K562 (cell line): ENCODE measurements at regions not wholly inside any gene's neighbourhood (a gene's known extent, or its start where the extent isn't known, plus 50 kb on each side); places are given as distances from the start of the nearest gene placed in this dataset.

Experiments
- ATAC-seq: fragments of 200-7000 bp; cut with Tn5 transposase; 3 replicates; pipeline ENCODE4 v1.9.1; 2020; ENCODE audit warnings: moderate library complexity
- BruUV-seq: library from RNA; stranded (reverse); fragments of 400-500 nt; replicated peaks from 2 replicates; lab custom pipeline; 2021; lab: Mats Ljungman, UMichigan
- CTCF ChIA-PET: fragments of 300-600 bp; formaldehyde crosslinking; extraction: SDS; loops from one replicate; lab custom pipeline; 2021; ENCODE audit warnings: low intra/inter-chr PET ratio; lab: Yijun Ruan, JAX
- POLR2A ChIA-PET: fragments of 300-600, 350-650 bp; sonication (Branson Sonifier 250); formaldehyde crosslinking; extraction: SDS; loops from one replicate; lab custom pipeline; 2021; ENCODE audit warnings: antibody characterized with exemption, inconsistent platforms; lab: Yijun Ruan, JAX
- DNase-seq, 4 experiments: peaks; one replicate each; pipeline versions ENCODE4 v3.0.0 to v3.0.0-alpha.2; 2011 to 2018; ENCODE audit warnings: low spot score in 3 of 4, mixed read lengths in 3 of 4; ENCODE audit errors: extremely low read depth in 1 of 4
- FAIRE-seq: peaks from 2 replicates; lab custom pipeline; 2011; peaks lifted over from hg19 to GRCh38; lab: Jason Lieb, UNC
- H2AFZ ChIP-seq: 2 replicates; pipeline ENCODE4 v1.6.0; 2011; ENCODE audit warnings: low read depth, low read length, control low read depth, inconsistent platforms
- H3K27ac ChIP-seq: fragments of 200-600 bp; 3 replicates; pipeline ENCODE4 v1.8.0; 2011; ENCODE audit warnings: low read depth, mild to moderate bottlenecking, control low read depth, inconsistent platforms, low read length, moderate library complexity, mixed read lengths; ENCODE audit errors: extremely low read depth
- H3K27me3 ChIP-seq, 2 experiments: fragments of 300-600 bp in 1 of 2; 2 replicates in 1 of 2; 3 replicates in 1 of 2; pipeline versions ENCODE4 v1.6.0 to v1.8.0; 2011; ENCODE audit warnings: inconsistent platforms in 2 of 2, low read length in 2 of 2, mild to moderate bottlenecking in 1 of 2, mixed read lengths in 1 of 2, moderate library complexity in 1 of 2; ENCODE audit not compliant: control insufficient read depth in 2 of 2, insufficient read depth in 2 of 2
- H3K36me3 ChIP-seq: fragments of 300-600 bp; 3 replicates; pipeline ENCODE4 v1.8.0; 2011; ENCODE audit warnings: mild to moderate bottlenecking, low read length, inconsistent platforms; ENCODE audit not compliant: control insufficient read depth, insufficient read depth
- H3K4me1 ChIP-seq, 2 experiments: fragments of 200-600 bp in 1 of 2; replicated peaks in 1 of 2; 2 replicates in 1 of 2; 3 replicates in 1 of 2; pipeline versions ENCODE4 v1.5.1 to v1.8.0; 2011; ENCODE audit warnings: inconsistent platforms in 2 of 2, low read length in 2 of 2, mild to moderate bottlenecking in 1 of 2, mixed read lengths in 1 of 2, moderate library complexity in 1 of 2; ENCODE audit not compliant: control insufficient read depth in 2 of 2, insufficient read depth in 2 of 2
- H3K4me2 ChIP-seq: 2 replicates; pipeline ENCODE4 v1.6.1; 2011; ENCODE audit warnings: low read length, control low read depth, inconsistent platforms, mixed read lengths; ENCODE audit not compliant: insufficient read depth
- H3K4me3 ChIP-seq: fragments of 200-600 bp; sonication (generic), shearing (Covaris generic); 2 replicates; pipeline ENCODE4 v1.5.1; 2016; ENCODE audit warnings: control low read depth, inconsistent platforms
- H3K79me2 ChIP-seq: fragments of 200-600 bp; 3 replicates; pipeline ENCODE4 v1.8.0; 2011; ENCODE audit warnings: low read length, inconsistent platforms; ENCODE audit not compliant: control insufficient read depth, insufficient read depth
- H3K9ac ChIP-seq, 2 experiments: 2 replicates each; pipeline versions ENCODE4 v1.6.0 to v1.6.1; 2011; ENCODE audit warnings: low read depth in 2 of 2, low read length in 2 of 2, control low read depth in 1 of 2, inconsistent platforms in 1 of 2, mild to moderate bottlenecking in 1 of 2, mixed read lengths in 1 of 2; ENCODE audit not compliant: insufficient read depth in 1 of 2
- H3K9me1 ChIP-seq: one replicate; pipeline ENCODE4 v1.6.0; 2011; ENCODE audit warnings: inconsistent platforms, mild to moderate bottlenecking, low read length, moderate library complexity; ENCODE audit not compliant: control insufficient read depth, insufficient read depth
- H3K9me3 ChIP-seq: replicated peaks from 2 replicates; pipeline ENCODE4 v1.5.1; 2011; ENCODE audit warnings: low read depth, low read length, inconsistent platforms; ENCODE audit not compliant: control insufficient read depth, insufficient read depth
- H4K20me1 ChIP-seq: replicated peaks from 2 replicates; pipeline ENCODE4 v1.6.1; 2011; ENCODE audit warnings: low read length, inconsistent platforms, mixed read lengths; ENCODE audit not compliant: control insufficient read depth, insufficient read depth
- CGGBP1 ChIP-seq: fragments of 250-450 bp; sonication (Bioruptor Pico); IDR thresholded peaks from 2 replicates; pipeline ENCODE4 v1.9.0; 2021; ENCODE audit warnings: mild to moderate bottlenecking
- CLOCK ChIP-seq: fragments of 250-450 bp; sonication (Bioruptor Pico); IDR thresholded peaks from 2 replicates; pipeline ENCODE4 v1.4.0; 2020; ENCODE audit warnings: mild to moderate bottlenecking, moderate library complexity, borderline replicate concordance
- CREB3 ChIP-seq: fragments of 450-650 bp; conservative IDR thresholded peaks from 2 replicates; pipeline ENCODE4 v1.6.1; 2016; ENCODE audit warnings: missing genetic modification characterization, low read depth, mild to moderate bottlenecking, missing compliant biosample characterization, moderate library complexity
- ELK1 ChIP-seq: sonication (generic); formaldehyde crosslinking; IDR thresholded peaks from 2 replicates; pipeline ENCODE4 v1.8.1; 2022; ENCODE audit warnings: missing genetic modification reagents
- GTF2B ChIP-seq: IDR thresholded peaks from 2 replicates; pipeline ENCODE4 v1.6.1; 2011; ENCODE audit not compliant: insufficient read length; ENCODE audit errors: extremely low read depth
- HDAC6 ChIP-seq: IDR thresholded peaks from 2 replicates; pipeline ENCODE4 v1.6.1; 2012; ENCODE audit warnings: low read depth, mild to moderate bottlenecking, control low read depth, inconsistent platforms, low read length, moderate library complexity
- KLF16 ChIP-seq: IDR thresholded peaks from 2 replicates; pipeline ENCODE4 v1.6.1; 2016; ENCODE audit warnings: antibody characterized with exemption
- MTF1 ChIP-seq: fragments of 250-450 bp; sonication (Bioruptor Pico); IDR thresholded peaks from 2 replicates; pipeline ENCODE4 v1.9.0; 2021; ENCODE audit warnings: moderate library complexity, mild to moderate bottlenecking, inconsistent platforms, borderline replicate concordance
- NR3C1 ChIP-seq: sonication (generic); formaldehyde crosslinking; IDR thresholded peaks from 2 replicates; pipeline ENCODE4 v1.8.1; 2022; ENCODE audit warnings: missing genetic modification reagents
- PTTG1 ChIP-seq: fragments of 450-650 bp; IDR thresholded peaks from 2 replicates; pipeline ENCODE4 v1.6.1; 2016; ENCODE audit warnings: low read depth, mild to moderate bottlenecking, missing genetic modification characterization, missing compliant biosample characterization
- THRB ChIP-seq: fragments of 450-650 bp; formaldehyde crosslinking; conservative IDR thresholded peaks from 2 replicates; pipeline ENCODE4 v1.4.0; 2022; ENCODE audit warnings: mild to moderate bottlenecking, missing genetic modification characterization
- XRCC4 ChIP-seq: IDR thresholded peaks from one replicate; pipeline ENCODE4 v1.6.1; 2011; ENCODE audit not compliant: insufficient read depth, insufficient read length; ENCODE audit errors: extremely low read depth
- ZZZ3 ChIP-seq: fragments of 450-650 bp; IDR thresholded peaks from 2 replicates; pipeline ENCODE4 v1.6.1; 2016; ENCODE audit warnings: antibody characterized with exemption, mild to moderate bottlenecking, moderate library complexity
- WGBS: fragments of 100-300 bp; shearing (Covaris generic); methylation state at CpG from one replicate; pipeline ENCODE4 v1.1.6; 2016; ENCODE audit warnings: low coverage, mixed read lengths; ENCODE audit not compliant: insufficient coverage; ENCODE audit errors: missing lambda C conversion rate; 5-methylcytosine and 5-hydroxymethylcytosine counted together
- in situ Hi-C: fragments of 300-500 bp; cut with MboI; formaldehyde crosslinking; loops from 4 replicates; pipeline ENCODE4 v1.15.0; 2018; ENCODE audit warnings: inconsistent platforms, mixed read lengths
- intact Hi-C: fragments of 100-400 bp; cut with micrococcal nuclease; formaldehyde crosslinking; loops from 2 replicates; pipeline ENCODE4 v1.14.2; 2022

GRCh38 chr4:181670506-181670905, 572.7 kb upstream of the TENM3 start:
- Histone ChIP-seq H3K4me2 (no peak overlapping the region), H3K9ac (no peak overlapping the region), H2AFZ (no peak overlapping the region), H3K9me1 (no peaks in the 10 kb centered on the region), H3K27me3 (no peaks in the 10 kb centered on the region), H3K27ac (no peak overlapping the region), H3K4me1 (no peaks in the 10 kb centered on the region), H4K20me1 (no peaks in the 10 kb centered on the region), H3K79me2 (no peaks in the 10 kb centered on the region), H3K9me3 (no peaks in the 10 kb centered on the region), H3K4me3 (no peak overlapping the region), H3K36me3 (no peaks in the 10 kb centered on the region)
- CTCF ChIA-PET, result interaction anchor here (0.7 kb wide), 1 partner anchor 492 kb away, joined by 3 read pairs; no protein-coding TSS in a partner anchor
- in situ Hi-C loops (no loop called here), intact Hi-C loops (no loop called here)
- DNase-seq (no peak), FAIRE-seq (no peak), ATAC-seq (no peak)
- TF ChIP-seq KLF16, result no peak
- no peak for TF ChIP-seq HDAC6
- TF ChIP-seq GTF2B, result no peak
- TF ChIP-seq ZZZ3, result no peak
- no peak for TF ChIP-seq CREB3 (tag)
- TF ChIP-seq THRB (CRISPR knock-in tag), result no peak
- no peak for TF ChIP-seq CLOCK (CRISPR knock-in tag)
- no peak for TF ChIP-seq MTF1 (CRISPR knock-in tag)
- TF ChIP-seq CGGBP1 (CRISPR knock-in tag), result no peak
- no peak for TF ChIP-seq XRCC4
- no peak for TF ChIP-seq PTTG1
- TF ChIP-seq ELK1 (CRISPR knock-in tag), result no peak
- TF ChIP-seq NR3C1 (CRISPR knock-in tag), result no peak
- POLR2A ChIA-PET, result no interaction called here
- 0% methylated on average over 2 of the region's 2 CpGs for WGBS
- BruUV-seq, result no TSS peak
